Gastrocnemius medialis (tissue), 4 donors: ENCODE measurements at regions not wholly inside any gene's neighbourhood (a gene's known extent, or its start where the extent isn't known, plus 50 kb on each side); places are given as distances from the start of the nearest gene placed in this dataset.

Source experiments
- POLR2A ChIP-seq, 2 donors: fragments of 450-650 bp; IDR thresholded peaks; one replicate each; pipeline ENCODE4 v1.6.1; 2017; ENCODE audit warnings: antibody characterized with exemption in 2 of 2, mild to moderate bottlenecking in 2 of 2, moderate library complexity in 2 of 2
- TF ChIP-seq, protein P1 (sequence below), 5 experiments: fragments of 450-650 bp in 3 of 5; fragments of 200-600 bp in 2 of 5; sonication (generic) in 2 of 5; IDR thresholded peaks in 4 of 5; conservative IDR thresholded peaks in 1 of 5; 1 replicate in 4 of 5; 2 replicates in 1 of 5; pipeline ENCODE4 v1.5.1; 2016 to 2019; ENCODE audit warnings: antibody characterized with exemption in 5 of 5, mild to moderate bottlenecking in 3 of 5, moderate library complexity in 3 of 5

DNA sequence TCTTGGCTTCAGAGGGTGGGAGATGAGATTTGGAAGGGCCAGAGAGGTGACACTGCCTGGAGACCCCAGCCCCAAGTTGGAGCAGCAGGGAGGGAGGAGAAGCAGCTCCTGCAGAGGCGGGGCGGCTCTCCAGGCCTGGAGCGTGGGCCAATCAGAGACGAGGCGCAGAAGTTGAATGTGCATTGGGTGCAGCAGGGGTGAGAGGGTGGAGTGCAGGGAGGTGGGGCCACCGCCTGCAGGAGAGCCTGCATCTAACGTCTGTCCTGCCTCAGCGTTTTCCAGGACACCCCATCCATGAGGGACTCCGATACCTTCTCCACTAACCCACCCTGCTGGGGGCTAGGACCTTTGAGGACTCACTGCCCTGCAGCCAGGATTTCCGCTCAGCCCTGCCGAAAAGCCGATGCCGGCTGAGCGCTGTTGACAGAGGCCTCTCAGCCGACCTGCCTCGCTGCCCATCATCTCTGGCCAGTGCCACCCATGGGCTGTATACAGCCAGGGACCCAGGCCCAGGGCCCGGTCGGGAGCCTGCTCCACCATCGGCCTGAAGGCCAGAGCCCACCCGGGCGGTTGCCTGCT is 146.2 kb downstream of the ENGASE start:
- TF ChIP-seq, protein P1, sequence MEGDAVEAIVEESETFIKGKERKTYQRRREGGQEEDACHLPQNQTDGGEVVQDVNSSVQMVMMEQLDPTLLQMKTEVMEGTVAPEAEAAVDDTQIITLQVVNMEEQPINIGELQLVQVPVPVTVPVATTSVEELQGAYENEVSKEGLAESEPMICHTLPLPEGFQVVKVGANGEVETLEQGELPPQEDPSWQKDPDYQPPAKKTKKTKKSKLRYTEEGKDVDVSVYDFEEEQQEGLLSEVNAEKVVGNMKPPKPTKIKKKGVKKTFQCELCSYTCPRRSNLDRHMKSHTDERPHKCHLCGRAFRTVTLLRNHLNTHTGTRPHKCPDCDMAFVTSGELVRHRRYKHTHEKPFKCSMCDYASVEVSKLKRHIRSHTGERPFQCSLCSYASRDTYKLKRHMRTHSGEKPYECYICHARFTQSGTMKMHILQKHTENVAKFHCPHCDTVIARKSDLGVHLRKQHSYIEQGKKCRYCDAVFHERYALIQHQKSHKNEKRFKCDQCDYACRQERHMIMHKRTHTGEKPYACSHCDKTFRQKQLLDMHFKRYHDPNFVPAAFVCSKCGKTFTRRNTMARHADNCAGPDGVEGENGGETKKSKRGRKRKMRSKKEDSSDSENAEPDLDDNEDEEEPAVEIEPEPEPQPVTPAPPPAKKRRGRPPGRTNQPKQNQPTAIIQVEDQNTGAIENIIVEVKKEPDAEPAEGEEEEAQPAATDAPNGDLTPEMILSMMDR (IDR thresholded peaks at IDR 0.05 in 4 of 5, conservative IDR thresholded peaks at IDR 0.05 in 1 of 5) = no peak
- no peak for TF ChIP-seq POLR2A (IDR thresholded peaks at IDR 0.05)
